ENCODE measurements at regions not wholly inside any gene's neighbourhood (a gene's known extent, or its start where the extent isn't known, plus 50 kb on each side); places are given as distances from the start of the nearest gene placed in this dataset.

DNA sequence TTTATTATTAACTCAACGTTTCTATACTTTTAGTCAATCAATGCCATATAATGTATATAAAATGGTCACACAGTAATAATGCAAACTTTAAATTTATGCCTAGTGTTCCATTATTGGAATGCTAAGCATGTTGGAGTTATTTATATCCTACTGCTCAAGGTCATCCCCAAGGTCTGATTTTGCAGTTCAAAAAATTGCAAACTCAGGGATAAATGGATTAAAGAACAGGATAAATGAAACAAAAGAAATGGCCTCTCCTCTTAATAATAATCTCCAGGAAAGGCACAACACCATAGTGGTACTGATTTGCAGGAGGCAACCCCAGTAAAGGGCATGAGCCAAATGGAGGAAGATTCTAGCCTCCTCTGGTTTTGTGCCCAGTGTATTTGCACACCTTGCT is 436.4 kb downstream of the EPHA4 start:
- TF ChIP-seq, protein P1, sequence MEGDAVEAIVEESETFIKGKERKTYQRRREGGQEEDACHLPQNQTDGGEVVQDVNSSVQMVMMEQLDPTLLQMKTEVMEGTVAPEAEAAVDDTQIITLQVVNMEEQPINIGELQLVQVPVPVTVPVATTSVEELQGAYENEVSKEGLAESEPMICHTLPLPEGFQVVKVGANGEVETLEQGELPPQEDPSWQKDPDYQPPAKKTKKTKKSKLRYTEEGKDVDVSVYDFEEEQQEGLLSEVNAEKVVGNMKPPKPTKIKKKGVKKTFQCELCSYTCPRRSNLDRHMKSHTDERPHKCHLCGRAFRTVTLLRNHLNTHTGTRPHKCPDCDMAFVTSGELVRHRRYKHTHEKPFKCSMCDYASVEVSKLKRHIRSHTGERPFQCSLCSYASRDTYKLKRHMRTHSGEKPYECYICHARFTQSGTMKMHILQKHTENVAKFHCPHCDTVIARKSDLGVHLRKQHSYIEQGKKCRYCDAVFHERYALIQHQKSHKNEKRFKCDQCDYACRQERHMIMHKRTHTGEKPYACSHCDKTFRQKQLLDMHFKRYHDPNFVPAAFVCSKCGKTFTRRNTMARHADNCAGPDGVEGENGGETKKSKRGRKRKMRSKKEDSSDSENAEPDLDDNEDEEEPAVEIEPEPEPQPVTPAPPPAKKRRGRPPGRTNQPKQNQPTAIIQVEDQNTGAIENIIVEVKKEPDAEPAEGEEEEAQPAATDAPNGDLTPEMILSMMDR (IDR thresholded peaks at IDR 0.05; ENCODE audit: low read length), result no peak
- TF ChIP-seq EZH2 (IDR thresholded peaks at IDR 0.05; ENCODE audit: borderline replicate concordance, low read length), result no peak

Measured in OCI-LY1 (cell line).